ENCODE measurements at regions not wholly inside any gene's neighbourhood (a gene's known extent, or its start where the extent isn't known, plus 50 kb on each side); places are given as distances from the start of the nearest gene placed in this dataset.

- Histone ChIP-seq H4K8ac (ENCODE audit: low read depth in 2 of 2, low read length in 2 of 2) (no peak overlapping the region), H3K79me1 (ENCODE audit: low read depth in 1 of 2, low read length in 2 of 2) (no peaks in the 10 kb centered on the region), H3K4me3 (ENCODE audit: insufficient read depth, low read depth, low read length) (no peak overlapping the region), H2BK120ac (ENCODE audit: low read depth, low read length) (no peak overlapping the region), H3K4me2 (ENCODE audit: low read depth, low read length) (no peak overlapping the region), H3K4me1 (ENCODE audit: control insufficient read depth, insufficient read depth, low read length) (no peaks in the 10 kb centered on the region), H4K5ac (ENCODE audit: low read depth, low read length) (no peak overlapping the region), H3K9me3 (ENCODE audit: control insufficient read depth, insufficient read depth, low read length) (peaks cover 3% of the 10 kb centered on the region; the same call in 1 of the 2 replicates), H4K20me1 (ENCODE audit: insufficient read depth, low read length) (no peaks in the 10 kb centered on the region), H2BK20ac (ENCODE audit: low read depth, low read length) (no peak overlapping the region), H3K56ac (ENCODE audit: extremely low read depth, insufficient read depth, low read length) (no peak overlapping the region), H3K23ac (ENCODE audit: low read depth, low read length) (no peak overlapping the region), H4K91ac (ENCODE audit: insufficient read depth, low read depth, low read length) (no peak overlapping the region), H3K27me3 (ENCODE audit: control insufficient read depth, insufficient read depth, low read length) (no peaks in the 10 kb centered on the region), H2BK5ac (ENCODE audit: low read depth, low read length, poor library complexity, severe bottlenecking) (no peak overlapping the region), H2AK5ac (ENCODE audit: low read depth, low read length) (no peak overlapping the region), H3K9ac (ENCODE audit: low read depth, low read length) (no peak overlapping the region), H3K4ac (ENCODE audit: low read depth, low read length) (no peak overlapping the region), H3K18ac (ENCODE audit: low read depth, low read length) (no peak overlapping the region), H3K36me3 (ENCODE audit: control insufficient read depth, insufficient read depth, low read length) (no peaks in the 10 kb centered on the region), H2AK9ac (replicated peaks; ENCODE audit: low read depth, low read length, poor library complexity) (no peak overlapping the region), H3K14ac (replicated peaks; ENCODE audit: low read depth, low read length) (no peak overlapping the region), H3K27ac (ENCODE audit: insufficient read depth, low read length) (no peak overlapping the region), H3K9me1 (ENCODE audit: insufficient read depth, low read length) (no peaks in the 10 kb centered on the region), H2BK15ac (ENCODE audit: low read depth, low read length) (no peak overlapping the region), H2AFZ (replicated peaks; ENCODE audit: low read length, poor library complexity) (no peak overlapping the region)
- no CpG with 5 or more reads among the region's 3 CpGs for WGBS, 2 experiments (ENCODE audit: extremely low coverage in 2 of 2, insufficient read length in 1 of 2)
- dilution Hi-C loops (cut with HindIII; ENCODE audit: low sequenced_read_pairs, unreplicated experiment): no loop called here
- ChIA-PET POLR2A (ENCODE audit: unreplicated experiment) (no interaction called here), CTCF (no interaction called here)
- TF ChIP-seq, protein P1, sequence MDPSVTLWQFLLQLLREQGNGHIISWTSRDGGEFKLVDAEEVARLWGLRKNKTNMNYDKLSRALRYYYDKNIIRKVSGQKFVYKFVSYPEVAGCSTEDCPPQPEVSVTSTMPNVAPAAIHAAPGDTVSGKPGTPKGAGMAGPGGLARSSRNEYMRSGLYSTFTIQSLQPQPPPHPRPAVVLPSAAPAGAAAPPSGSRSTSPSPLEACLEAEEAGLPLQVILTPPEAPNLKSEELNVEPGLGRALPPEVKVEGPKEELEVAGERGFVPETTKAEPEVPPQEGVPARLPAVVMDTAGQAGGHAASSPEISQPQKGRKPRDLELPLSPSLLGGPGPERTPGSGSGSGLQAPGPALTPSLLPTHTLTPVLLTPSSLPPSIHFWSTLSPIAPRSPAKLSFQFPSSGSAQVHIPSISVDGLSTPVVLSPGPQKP (IDR thresholded peaks at IDR 0.05; ENCODE audit: borderline replicate concordance, low read depth, low read length): no peak
- TF ChIP-seq RAD21 (IDR thresholded peaks at IDR 0.05; ENCODE audit: low read length) (no peak), CHD1 (IDR thresholded peaks at IDR 0.05; ENCODE audit: low read depth, low read length) (no peak), NFE2L2 (IDR thresholded peaks at IDR 0.05; ENCODE audit: low read depth, low read length) (no peak), RCOR1 (IDR thresholded peaks at IDR 0.05; ENCODE audit: insufficient replicate concordance, low read length) (no peak), SMC3 (IDR thresholded peaks at IDR 0.05; ENCODE audit: low read depth, low read length) (no peak), MAZ (IDR thresholded peaks at IDR 0.05; ENCODE audit: borderline replicate concordance, low read depth, low read length) (no peak), RFX5 (IDR thresholded peaks at IDR 0.05; ENCODE audit: low read depth, low read length) (no peak), CEBPB (IDR thresholded peaks at IDR 0.05; ENCODE audit: low read depth, low read length) (no peak), BHLHE40 (IDR thresholded peaks at IDR 0.05; ENCODE audit: low read depth, low read length) (no peak), MAFK (IDR thresholded peaks at IDR 0.05; ENCODE audit: low read depth, low read length) (no peak), CTCF (conservative IDR thresholded peaks at IDR 0.05; ENCODE audit: low read depth, low read length) (no peak), FOS (IDR thresholded peaks at IDR 0.05; ENCODE audit: low read depth, low read length) (no peak), MXI1 (IDR thresholded peaks at IDR 0.05; ENCODE audit: borderline replicate concordance, low read depth, low read length) (no peak), POLR2A (IDR thresholded peaks at IDR 0.05; ENCODE audit: low read depth, low read length) (no peak)
- TF ChIP-seq, protein P2, sequence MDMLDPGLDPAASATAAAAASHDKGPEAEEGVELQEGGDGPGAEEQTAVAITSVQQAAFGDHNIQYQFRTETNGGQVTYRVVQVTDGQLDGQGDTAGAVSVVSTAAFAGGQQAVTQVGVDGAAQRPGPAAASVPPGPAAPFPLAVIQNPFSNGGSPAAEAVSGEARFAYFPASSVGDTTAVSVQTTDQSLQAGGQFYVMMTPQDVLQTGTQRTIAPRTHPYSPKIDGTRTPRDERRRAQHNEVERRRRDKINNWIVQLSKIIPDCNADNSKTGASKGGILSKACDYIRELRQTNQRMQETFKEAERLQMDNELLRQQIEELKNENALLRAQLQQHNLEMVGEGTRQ (IDR thresholded peaks at IDR 0.05; ENCODE audit: low read depth, low read length): no peak
- no peak for ATAC-seq (ENCODE audit: low read depth)
- intact Hi-C loops (cut with micrococcal nuclease): no loop called here
- no TSS peak for BruUV-seq (replicated peaks)
- no peak for DNase-seq
- in situ Hi-C loops (cut with MboI; ENCODE audit: low sequenced_read_pairs): no loop called here
Measured at GRCh38 chr13:89937420-89937819, 1410.1 kb upstream of the MIR17HG start.

Data from IMR-90 (cell line).